T-helper 2 cell treated with Interferon-gamma antibody and Interleukin-4, amounts not matched to agents 5 μg/mL and 100 μg/mL, for 36 hours (primary cell): ENCODE measurements at regions not wholly inside any gene's neighbourhood (a gene's known extent, or its start where the extent isn't known, plus 50 kb on each side); places are given as distances from the start of the nearest gene placed in this dataset.

Experiments used
- DNase-seq: peaks from one replicate; pipeline ENCODE4 v3.0.0; 2021; ENCODE audit warnings: low spot score
- H3K27ac Mint-ChIP-seq: one replicate; pipeline ENCODE4 v1.8.0; 2021; ENCODE audit warnings: mild to moderate bottlenecking, mixed read lengths
- H3K27me3 Mint-ChIP-seq: one replicate; pipeline ENCODE4 v1.8.0; 2021; ENCODE audit warnings: low read depth, mixed read lengths
- H3K36me3 Mint-ChIP-seq: one replicate; pipeline ENCODE4 v1.8.0; 2021; ENCODE audit warnings: low read depth, mixed read lengths
- H3K4me1 Mint-ChIP-seq: one replicate; pipeline ENCODE4 v1.8.0; 2021; ENCODE audit warnings: low read depth, mixed read lengths
- H3K4me3 Mint-ChIP-seq: one replicate; pipeline ENCODE4 v1.8.0; 2022; ENCODE audit warnings: mild to moderate bottlenecking, moderate library complexity, mixed read lengths
- H3K9me3 Mint-ChIP-seq: one replicate; pipeline ENCODE4 v1.8.0; 2021; ENCODE audit warnings: mixed read lengths

DNA sequence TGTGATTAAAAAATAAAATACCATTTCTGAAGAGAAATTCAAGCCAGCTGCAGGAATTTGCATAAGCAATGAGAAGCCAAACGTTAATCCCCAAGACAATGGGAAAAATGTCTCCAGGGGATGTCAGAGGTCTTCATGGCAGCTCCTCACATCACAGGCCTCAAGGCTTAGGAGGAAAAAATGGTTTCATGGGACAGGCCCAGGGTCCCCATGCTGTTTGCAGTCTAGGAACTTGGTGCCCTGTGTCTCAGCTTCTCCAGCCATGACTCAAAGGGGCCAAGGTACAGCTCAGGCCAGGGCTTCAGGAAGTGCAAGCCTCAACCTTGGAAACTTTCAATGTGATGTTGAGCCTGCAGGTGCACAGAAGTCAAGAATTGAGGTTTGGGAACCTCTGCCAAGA, 1428.4 kb upstream of the CDH2 start:
- DNase-seq = no peak
- Mint-ChIP-seq H3K9me3 (peaks cover 42% of the 10 kb centered on the region), H3K36me3 (no peaks in the 10 kb centered on the region), H3K27me3 (no peaks in the 10 kb centered on the region), H3K4me3 (no peak overlapping the region), H3K4me1 (no peaks in the 10 kb centered on the region), H3K27ac (no peak overlapping the region)

GRCh38 chr18:29596959-29597358, 1420.0 kb upstream of the CDH2 start:
- no peaks in the 10 kb centered on the region for H3K27me3 Mint-ChIP-seq
- no peak overlapping the region for H3K27ac Mint-ChIP-seq
- peaks cover 22% of the 10 kb centered on the region for H3K9me3 Mint-ChIP-seq
- no peak for DNase-seq
- no peaks in the 10 kb centered on the region for H3K4me1 Mint-ChIP-seq
- H3K4me3 Mint-ChIP-seq = no peak overlapping the region
- no peaks in the 10 kb centered on the region for H3K36me3 Mint-ChIP-seq

DNA sequence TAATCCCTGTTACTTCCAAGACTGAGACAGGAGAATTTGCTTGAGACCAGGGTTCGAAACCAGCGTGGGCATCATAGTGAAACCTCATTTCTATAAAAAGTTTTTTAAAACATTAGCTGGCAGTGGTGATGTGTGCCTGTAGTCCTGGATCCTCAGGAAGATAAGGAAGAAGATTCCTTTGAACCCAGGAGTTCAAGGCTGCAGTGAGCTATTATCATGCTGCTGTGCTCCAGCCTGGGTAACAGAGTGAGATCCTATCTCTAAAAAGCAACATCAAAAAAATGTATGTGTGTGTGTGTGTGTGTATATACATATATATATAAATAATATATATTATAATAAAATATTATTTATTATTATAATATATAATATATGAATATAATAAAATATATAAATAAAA, 1417.6 kb upstream of the CDH2 start:
- no peak overlapping the region for H3K27ac Mint-ChIP-seq
- no peak overlapping the region for H3K4me3 Mint-ChIP-seq
- peaks cover 40% of the 10 kb centered on the region for H3K9me3 Mint-ChIP-seq
- no peak for DNase-seq
- no peaks in the 10 kb centered on the region for H3K4me1 Mint-ChIP-seq
- no peaks in the 10 kb centered on the region for H3K27me3 Mint-ChIP-seq
- no peaks in the 10 kb centered on the region for H3K36me3 Mint-ChIP-seq

GRCh38 chr18:29588446-29589100, 1411.6 kb upstream of the CDH2 start:
- no peaks in the 10 kb centered on the region for H3K36me3 Mint-ChIP-seq
- DNase-seq = no peak
- H3K4me1 Mint-ChIP-seq = no peaks in the 10 kb centered on the region
- no peaks in the 10 kb centered on the region for H3K27me3 Mint-ChIP-seq
- H3K9me3 Mint-ChIP-seq = peaks cover 47% of the 10 kb centered on the region
- H3K27ac Mint-ChIP-seq = no peak overlapping the region
- H3K4me3 Mint-ChIP-seq = no peak overlapping the region

GRCh38 chr18:29586210-29586609, 1409.3 kb upstream of the CDH2 start:
- Mint-ChIP-seq H3K36me3 (no peaks in the 10 kb centered on the region), H3K27ac (no peak overlapping the region), H3K27me3 (no peaks in the 10 kb centered on the region), H3K4me1 (no peaks in the 10 kb centered on the region), H3K9me3 (peaks cover 45% of the 10 kb centered on the region), H3K4me3 (no peak overlapping the region)
- no peak for DNase-seq

GRCh38 chr18:29560270-29560669, 1383.3 kb upstream of the CDH2 start:
- no peak for DNase-seq
- H3K36me3 Mint-ChIP-seq = no peaks in the 10 kb centered on the region
- H3K27ac Mint-ChIP-seq = no peak overlapping the region
- peaks cover 50% of the 10 kb centered on the region for H3K9me3 Mint-ChIP-seq
- no peaks in the 10 kb centered on the region for H3K27me3 Mint-ChIP-seq
- no peaks in the 10 kb centered on the region for H3K4me1 Mint-ChIP-seq
- no peak overlapping the region for H3K4me3 Mint-ChIP-seq

DNA sequence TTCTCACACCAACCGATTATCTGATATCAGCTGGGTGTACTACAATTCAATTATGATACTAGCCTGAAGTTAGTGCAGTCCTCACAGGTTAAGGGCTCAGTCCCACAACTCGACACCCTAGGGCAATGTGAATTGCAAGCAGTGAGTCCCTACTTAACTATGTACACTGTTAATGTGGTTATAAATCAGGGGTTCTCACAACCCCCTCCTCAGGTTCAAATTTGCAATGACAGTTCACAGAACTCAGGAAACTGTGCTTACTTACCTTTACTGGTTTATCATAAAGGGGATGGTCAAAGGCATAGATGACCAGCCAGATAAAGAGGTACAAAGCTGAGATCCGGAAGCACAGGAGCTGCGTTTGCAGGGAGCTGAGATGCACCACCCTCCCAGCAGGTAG, 1379.1 kb upstream of the CDH2 start:
- Mint-ChIP-seq H3K36me3 (no peaks in the 10 kb centered on the region), H3K4me3 (no peak overlapping the region), H3K4me1 (no peaks in the 10 kb centered on the region), H3K27me3 (no peaks in the 10 kb centered on the region), H3K27ac (no peak overlapping the region), H3K9me3 (peaks cover 26% of the 10 kb centered on the region)
- DNase-seq = no peak

GRCh38 chr18:29549759-29550158, 1372.8 kb upstream of the CDH2 start:
- H3K4me1 Mint-ChIP-seq = no peaks in the 10 kb centered on the region
- no peak for DNase-seq
- no peak overlapping the region for H3K27ac Mint-ChIP-seq
- peaks cover 32% of the 10 kb centered on the region for H3K9me3 Mint-ChIP-seq
- H3K36me3 Mint-ChIP-seq = no peaks in the 10 kb centered on the region
- H3K4me3 Mint-ChIP-seq = no peak overlapping the region
- H3K27me3 Mint-ChIP-seq = no peaks in the 10 kb centered on the region

DNA sequence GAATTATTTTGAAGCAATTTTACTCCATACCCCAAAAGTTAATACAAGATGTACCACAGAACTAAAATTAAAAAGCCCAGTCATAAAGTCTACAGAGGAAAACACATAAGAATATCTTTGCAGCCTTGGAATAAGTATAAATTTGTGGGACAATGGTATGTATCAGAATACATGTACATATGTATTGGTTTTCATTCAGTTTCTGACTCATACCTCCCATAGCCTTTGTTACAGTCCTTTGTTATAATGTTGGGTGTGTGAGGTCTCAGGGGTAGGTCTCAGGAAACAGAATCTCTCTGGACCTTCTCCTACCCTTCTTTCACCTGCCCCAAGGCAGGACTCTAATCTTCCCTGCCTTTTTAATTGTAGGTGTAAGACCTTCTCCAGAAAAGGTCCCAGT, 1370.7 kb upstream of the CDH2 start:
- no peaks in the 10 kb centered on the region for H3K4me1 Mint-ChIP-seq
- H3K9me3 Mint-ChIP-seq = peaks cover 39% of the 10 kb centered on the region
- H3K36me3 Mint-ChIP-seq = no peaks in the 10 kb centered on the region
- no peak overlapping the region for H3K27ac Mint-ChIP-seq
- no peaks in the 10 kb centered on the region for H3K27me3 Mint-ChIP-seq
- H3K4me3 Mint-ChIP-seq = no peak overlapping the region
- no peak for DNase-seq

GRCh38 chr18:29540548-29540947, 1363.6 kb upstream of the CDH2 start:
- no peaks in the 10 kb centered on the region for H3K27me3 Mint-ChIP-seq
- DNase-seq = no peak

GRCh38 chr18:29531746-29532145, 1354.8 kb upstream of the CDH2 start:
- Mint-ChIP-seq H3K4me3 (no peak overlapping the region), H3K4me1 (no peaks in the 10 kb centered on the region), H3K27ac (no peak overlapping the region), H3K27me3 (no peaks in the 10 kb centered on the region), H3K9me3 (peaks cover 39% of the 10 kb centered on the region), H3K36me3 (no peaks in the 10 kb centered on the region)
- DNase-seq = no peak

More at GRCh38 chr18:29540548-29540947, 1363.6 kb upstream of the CDH2 start:
- Mint-ChIP-seq H3K4me1 (no peaks in the 10 kb centered on the region), H3K9me3 (peaks cover 46% of the 10 kb centered on the region), H3K4me3 (no peak overlapping the region), H3K36me3 (no peaks in the 10 kb centered on the region), H3K27ac (no peak overlapping the region)

GRCh38 chr18:29523371-29523770, 1346.4 kb upstream of the CDH2 start:
- DNase-seq = no peak
- Mint-ChIP-seq H3K4me1 (no peaks in the 10 kb centered on the region), H3K9me3 (peaks cover 53% of the 10 kb centered on the region), H3K4me3 (no peak overlapping the region), H3K36me3 (no peaks in the 10 kb centered on the region), H3K27ac (no peak overlapping the region), H3K27me3 (no peaks in the 10 kb centered on the region)

GRCh38 chr18:29512761-29513160, 1335.8 kb upstream of the CDH2 start:
- H3K27ac Mint-ChIP-seq = no peak overlapping the region
- no peaks in the 10 kb centered on the region for H3K36me3 Mint-ChIP-seq
- H3K9me3 Mint-ChIP-seq = peaks cover 27% of the 10 kb centered on the region
- no peak overlapping the region for H3K4me3 Mint-ChIP-seq
- no peaks in the 10 kb centered on the region for H3K4me1 Mint-ChIP-seq
- H3K27me3 Mint-ChIP-seq = no peaks in the 10 kb centered on the region
- no peak for DNase-seq

DNA sequence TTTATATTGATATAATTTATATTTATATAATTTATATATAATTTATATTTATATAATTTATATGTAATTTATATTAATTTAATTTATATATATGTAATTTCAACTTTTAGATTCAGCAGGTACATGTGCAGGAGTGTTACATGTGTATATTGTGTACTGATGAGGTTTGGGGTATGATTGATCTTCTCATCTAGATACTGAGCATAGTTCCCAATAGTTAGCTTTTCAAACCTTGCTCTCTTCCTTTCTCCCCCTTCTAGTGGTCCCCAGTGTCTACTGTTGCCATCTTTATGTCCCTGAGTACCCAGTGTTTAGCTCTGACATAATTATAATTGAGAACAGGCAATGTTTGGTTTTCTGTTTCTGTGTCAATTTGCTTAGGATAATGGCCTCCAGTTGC, 1335.3 kb upstream of the CDH2 start:
- Mint-ChIP-seq H3K9me3 (peaks cover 30% of the 10 kb centered on the region), H3K4me3 (no peak overlapping the region), H3K36me3 (no peaks in the 10 kb centered on the region), H3K27me3 (no peaks in the 10 kb centered on the region), H3K4me1 (no peaks in the 10 kb centered on the region), H3K27ac (no peak overlapping the region)
- DNase-seq = no peak

GRCh38 chr18:29501952-29502351, 1325.0 kb upstream of the CDH2 start:
- no peak overlapping the region for H3K27ac Mint-ChIP-seq

More at GRCh38 chr18:29501952-29502351, 1325.0 kb upstream of the CDH2 start:
- no peaks in the 10 kb centered on the region for H3K4me1 Mint-ChIP-seq
- H3K9me3 Mint-ChIP-seq = peaks cover 47% of the 10 kb centered on the region
- H3K4me3 Mint-ChIP-seq = no peak overlapping the region
- no peaks in the 10 kb centered on the region for H3K36me3 Mint-ChIP-seq
- DNase-seq = no peak
- H3K27me3 Mint-ChIP-seq = no peaks in the 10 kb centered on the region
